CD4-positive, alpha-beta memory T cell (primary cell): ENCODE measurements at regions not wholly inside any gene's neighbourhood (a gene's known extent, or its start where the extent isn't known, plus 50 kb on each side); places are given as distances from the start of the nearest gene placed in this dataset.

ENCODE experiments used
- CTCF ChIA-PET: fragments of 350-600 bp; sonication (Branson Sonifier 250); formaldehyde crosslinking; loops from one replicate; lab custom pipeline; 2021; ENCODE audit warnings: inconsistent platforms; ENCODE audit not compliant: partially characterized antibody; lab: Charles Lee
- POLR2A ChIA-PET: fragments of 350-600 bp; sonication (Branson Sonifier 250); formaldehyde crosslinking; loops from one replicate; lab custom pipeline; 2021; ENCODE audit not compliant: partially characterized antibody; lab: Charles Lee
- DNase-seq, 5 donors: peaks; one replicate each; pipeline versions ENCODE4 v3.0.0 to v3.0.0-alpha.2; 2020 to 2022; ENCODE audit warnings: mixed read lengths in 1 of 5
- H3K27ac ChIP-seq: one replicate; pipeline ENCODE4 v1.7.0; 2013; ENCODE audit warnings: low read depth, low read length
- H3K27me3 ChIP-seq: 2 replicates; pipeline ENCODE4 v1.7.0; 2013; ENCODE audit warnings: mild to moderate bottlenecking, low read length, moderate library complexity; ENCODE audit not compliant: insufficient read depth
- H3K36me3 ChIP-seq: 2 replicates; pipeline ENCODE4 v1.7.0; 2013; ENCODE audit warnings: mild to moderate bottlenecking, low read length, moderate library complexity; ENCODE audit not compliant: insufficient read depth
- H3K4me1 ChIP-seq: 2 replicates; pipeline ENCODE4 v1.7.0; 2013; ENCODE audit warnings: mild to moderate bottlenecking, low read length, moderate library complexity; ENCODE audit not compliant: insufficient read depth
- H3K4me3 ChIP-seq, 2 donors: one replicate each; pipeline ENCODE4 v1.7.0; 2013; ENCODE audit warnings: low read length in 2 of 2, mild to moderate bottlenecking in 1 of 2
- H3K9me3 ChIP-seq, 2 donors: one replicate each; pipeline ENCODE4 v1.7.0; 2013; ENCODE audit warnings: low read length in 2 of 2, control low read depth in 1 of 2; ENCODE audit not compliant: control insufficient read depth in 1 of 2
- H3K27ac Mint-ChIP-seq, 7 donors: one replicate each; pipeline ENCODE4 v1.8.0; 2020 to 2021; ENCODE audit warnings: mixed read lengths in 7 of 7, mild to moderate bottlenecking in 6 of 7, inconsistent platforms in 3 of 7, moderate library complexity in 3 of 7
- H3K27me3 Mint-ChIP-seq, 2 donors: one replicate each; pipeline ENCODE4 v1.8.0; 2020 to 2021; ENCODE audit warnings: mixed read lengths in 2 of 2
- H3K36me3 Mint-ChIP-seq, 2 donors: one replicate each; pipeline ENCODE4 v1.8.0; 2020 to 2021; ENCODE audit warnings: mixed read lengths in 2 of 2, inconsistent platforms in 1 of 2, mild to moderate bottlenecking in 1 of 2
- H3K4me1 Mint-ChIP-seq, 4 donors: one replicate each; pipeline ENCODE4 v1.8.0; 2020 to 2021; ENCODE audit warnings: mixed read lengths in 4 of 4, mild to moderate bottlenecking in 1 of 4
- H3K4me3 Mint-ChIP-seq, 8 donors: one replicate each; pipeline ENCODE4 v1.8.0; 2020 to 2021; ENCODE audit warnings: mixed read lengths in 8 of 8, mild to moderate bottlenecking in 7 of 8, moderate library complexity in 6 of 8, inconsistent platforms in 3 of 8
- H3K9me3 Mint-ChIP-seq, 8 donors: one replicate each; pipeline ENCODE4 v1.8.0; 2020 to 2021; ENCODE audit warnings: mixed read lengths in 8 of 8, mild to moderate bottlenecking in 5 of 8, inconsistent platforms in 3 of 8, moderate library complexity in 1 of 8
- intact Hi-C: fragments of 100-400 bp; cut with micrococcal nuclease; formaldehyde crosslinking; loops from one replicate; pipeline ENCODE4 v1.15.1; 2023

DNA sequence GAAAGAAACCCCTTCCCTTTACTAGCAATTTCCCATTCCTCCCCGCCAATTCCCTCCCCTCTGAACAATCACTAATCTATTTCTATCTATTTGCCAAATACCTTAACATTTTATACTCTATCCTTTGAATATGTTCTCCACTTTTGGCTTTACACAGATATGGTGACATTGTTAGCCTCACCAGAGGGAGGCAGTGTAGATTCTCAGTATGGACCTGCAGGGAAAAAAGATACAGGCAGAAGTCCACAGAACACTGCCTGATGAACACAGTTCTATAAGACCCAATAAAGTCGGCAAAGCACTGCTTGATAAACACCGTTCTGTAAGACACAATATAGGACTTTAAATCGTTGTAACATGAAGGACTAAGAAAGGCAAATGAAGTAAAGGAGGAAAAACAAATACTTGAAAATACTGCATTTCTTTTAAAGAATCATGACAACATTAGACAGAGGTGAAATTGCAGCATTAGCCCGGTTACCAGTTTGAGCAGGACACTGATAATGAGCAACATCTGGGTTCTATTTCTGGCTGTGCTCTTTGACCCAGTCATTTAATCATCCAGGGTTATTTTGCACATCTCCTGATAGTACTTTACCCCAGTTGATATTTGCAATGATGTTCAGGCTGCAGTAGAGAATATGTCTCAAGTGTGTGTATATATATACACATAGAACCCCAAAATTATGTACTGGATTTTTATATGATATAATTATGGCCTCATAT is 296.8 kb downstream of the UTRN start:
- Mint-ChIP-seq H3K36me3 (peaks cover 8 to 27% of the 10 kb centered on the region in 2 donors), H3K9me3 (no peaks in the 10 kb centered on the region), H3K4me1 (peaks cover 25 to 35% (median 31%) of the 10 kb centered on the region in 4 donors), H3K27me3 (no peaks in the 10 kb centered on the region), H3K4me3 (peak overlapping the region in 6 of 8 donors; percentile 0 to 91 (median 76)), H3K27ac (peak overlapping the region; percentile 0 to 72 (median 44))
- Histone ChIP-seq H3K27me3 (no peaks in the 10 kb centered on the region), H3K36me3 (peaks cover 25% of the 10 kb centered on the region), H3K4me1 (peaks cover 27% of the 10 kb centered on the region), H3K9me3 (no peaks in the 10 kb centered on the region), H3K4me3 (no peak overlapping the region), H3K27ac (no peak overlapping the region)
- POLR2A ChIA-PET, result interaction anchor here (0.8 to 1.1 kb wide), 3 partner anchors 15 to 262 kb away, joined by 3 to 4 read pairs (median 3); no protein-coding TSS in a partner anchor
- CTCF ChIA-PET, result interaction anchor here (1.0 to 2.3 kb wide), 10 partner anchors 10 to 1052 kb away, joined by 3 to 7 read pairs (median 6); no protein-coding TSS in a partner anchor
- intact Hi-C loops, result loop anchor here (1.0 to 10.0 kb wide), 5 partner anchors 14 to 1050 kb away; no protein-coding TSS in a partner anchor
- DNase-seq, result peak; percentile 23 to 46 (median 32)

DNA sequence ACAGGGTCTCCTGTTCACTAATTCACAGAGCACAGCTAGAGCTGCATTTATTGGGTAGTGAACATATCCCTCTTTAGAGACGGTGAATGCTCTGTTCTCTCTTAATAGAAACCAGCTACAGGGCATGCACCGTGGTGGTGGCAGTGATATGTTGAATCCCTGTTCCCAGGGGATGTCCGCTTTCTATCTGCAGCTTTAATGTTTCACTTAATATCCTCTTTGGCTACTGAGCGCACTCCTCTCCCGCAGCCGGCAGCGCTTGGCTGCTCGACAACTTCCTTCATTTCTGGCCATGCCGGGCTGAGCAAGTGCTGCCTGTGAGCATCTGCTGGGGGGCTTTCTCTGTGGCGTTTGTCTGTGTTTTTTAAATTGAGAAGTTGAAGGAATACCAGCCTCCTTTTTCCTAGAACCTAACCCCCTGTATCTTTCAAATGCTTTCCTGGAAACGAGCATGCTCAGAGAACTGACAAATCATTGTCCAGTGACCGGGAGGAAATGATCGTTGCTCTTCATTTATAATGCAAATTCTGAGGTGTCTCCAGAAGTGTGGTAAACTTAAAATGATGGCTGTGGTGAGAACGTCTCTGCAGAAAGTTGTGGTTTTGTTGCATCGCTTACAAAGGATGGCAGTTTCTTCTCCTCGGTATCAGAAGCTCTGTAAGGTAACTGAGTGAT is 297.9 kb downstream of the UTRN start:
- Mint-ChIP-seq H3K36me3 (peaks cover 14 to 28% of the 10 kb centered on the region in 2 donors), H3K4me1 (peaks cover 25 to 44% (median 33%) of the 10 kb centered on the region in 4 donors), H3K27ac (peak overlapping the region; percentile 71 to 93 (median 84)), H3K4me3 (peak overlapping the region; percentile 76 to 91 (median 88)), H3K27me3 (no peaks in the 10 kb centered on the region), H3K9me3 (no peaks in the 10 kb centered on the region)
- H3K27me3 ChIP-seq, result no peaks in the 10 kb centered on the region
- H3K4me1 ChIP-seq, result peaks cover 27% of the 10 kb centered on the region
- peak; percentile 57 to 75 (median 66) for DNase-seq
- intact Hi-C loops, result loop anchor here (1.0 to 10.0 kb wide), 6 partner anchors 15 to 1049 kb away; no protein-coding TSS in a partner anchor
- no peak overlapping the region for H3K27ac ChIP-seq
- ChIA-PET CTCF (interaction anchor here (0.8 to 2.3 kb wide), 11 partner anchors 13 to 1051 kb away, joined by 3 to 7 read pairs (median 5); no protein-coding TSS in a partner anchor), POLR2A (interaction anchor here (0.8 to 1.3 kb wide), 4 partner anchors 16 to 261 kb away, joined by 3 to 5 read pairs (median 4); no protein-coding TSS in a partner anchor)
- H3K36me3 ChIP-seq, result peaks cover 19% of the 10 kb centered on the region
- H3K4me3 ChIP-seq, result peak overlapping the region; percentile 7 to 36
- no peaks in the 10 kb centered on the region for H3K9me3 ChIP-seq

GRCh38 chr6:144583614-144583954 is 298.4 kb downstream of the UTRN start:
- peaks cover 25 to 44% (median 33%) of the 10 kb centered on the region in 4 donors for H3K4me1 Mint-ChIP-seq
- no peaks in the 10 kb centered on the region for H3K27me3 Mint-ChIP-seq
- peaks cover 14 to 27% of the 10 kb centered on the region in 2 donors for H3K36me3 Mint-ChIP-seq
- CTCF ChIA-PET, result interaction anchor here (1.4 to 2.1 kb wide), 6 partner anchors 12 to 1050 kb away, joined by 3 to 7 read pairs (median 4); no protein-coding TSS in a partner anchor
- intact Hi-C loops, result loop anchor here (1.0 to 10.0 kb wide), 4 partner anchors 161 to 1049 kb away; no protein-coding TSS in a partner anchor
- no peaks in the 10 kb centered on the region for H3K9me3 ChIP-seq
- H3K4me3 ChIP-seq, result peak overlapping the region in 1 of 2 donors; percentile 36
- no peak for DNase-seq
- POLR2A ChIA-PET, result interaction anchor here (1.3 to 1.4 kb wide), 2 partner anchors 14 to 17 kb away, joined by 4 to 5 read pairs; no protein-coding TSS in a partner anchor
- peak overlapping the region; percentile 71 to 93 (median 84) for H3K27ac Mint-ChIP-seq
- peaks cover 14% of the 10 kb centered on the region for H3K36me3 ChIP-seq
- H3K4me1 ChIP-seq, result peaks cover 27% of the 10 kb centered on the region
- H3K9me3 Mint-ChIP-seq, result no peaks in the 10 kb centered on the region
- peak overlapping the region; percentile 76 to 91 (median 88) for H3K4me3 Mint-ChIP-seq
- no peaks in the 10 kb centered on the region for H3K27me3 ChIP-seq
- no peak overlapping the region for H3K27ac ChIP-seq

DNA sequence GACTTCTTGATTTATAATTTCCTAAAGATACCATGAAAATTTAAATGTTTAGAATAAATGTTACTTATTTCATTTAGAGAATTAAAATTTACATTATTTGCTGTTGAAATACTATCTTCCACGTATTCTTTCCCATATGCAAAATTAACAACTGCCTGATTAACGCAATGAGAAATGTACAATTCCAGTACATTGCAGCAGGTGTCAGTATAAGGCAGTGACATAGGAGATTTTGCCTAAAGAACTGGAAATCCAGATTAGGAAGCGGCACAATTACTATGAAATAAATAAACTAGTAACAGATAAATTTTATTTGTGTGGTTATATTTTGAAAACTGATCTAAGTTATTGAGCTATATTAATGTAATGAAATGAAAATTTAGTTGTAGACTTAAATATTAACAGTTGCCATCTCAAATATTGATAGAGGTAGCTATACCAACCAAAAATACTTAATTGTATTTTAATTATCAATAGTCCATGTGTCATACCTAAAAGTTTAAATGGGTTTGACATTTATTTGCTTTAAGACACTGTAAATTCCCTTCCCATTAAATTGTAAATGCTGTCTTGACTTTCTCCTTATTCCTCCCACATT is 300.2 kb downstream of the UTRN start:
- no peaks in the 10 kb centered on the region for H3K27me3 Mint-ChIP-seq
- Histone ChIP-seq H3K36me3 (peaks cover 1% of the 10 kb centered on the region), H3K4me3 (no peak overlapping the region), H3K27me3 (no peaks in the 10 kb centered on the region), H3K4me1 (peaks cover 27% of the 10 kb centered on the region), H3K9me3 (no peaks in the 10 kb centered on the region), H3K27ac (no peak overlapping the region)
- H3K36me3 Mint-ChIP-seq, result peaks cover 13 to 22% of the 10 kb centered on the region in 2 donors
- CTCF ChIA-PET, result interaction anchor here (0.7 to 1.6 kb wide), 6 partner anchors 11 to 1049 kb away, joined by 3 to 4 read pairs (median 4); no protein-coding TSS in a partner anchor
- POLR2A ChIA-PET, result interaction anchor here (1.4 kb wide), 1 partner anchor 12 kb away, joined by 4 read pairs; no protein-coding TSS in a partner anchor
- no peaks in the 10 kb centered on the region for H3K9me3 Mint-ChIP-seq
- intact Hi-C loops, result loop anchor here (10.0 kb wide), 2 partner anchors 159 to 239 kb away; no protein-coding TSS in a partner anchor
- no peak overlapping the region for H3K4me3 Mint-ChIP-seq
- no peak overlapping the region for H3K27ac Mint-ChIP-seq
- H3K4me1 Mint-ChIP-seq, result peaks cover 25 to 38% (median 28%) of the 10 kb centered on the region in 4 donors
- peak in 3 of 5 donors; percentile 3 to 26 (median 14) for DNase-seq

DNA sequence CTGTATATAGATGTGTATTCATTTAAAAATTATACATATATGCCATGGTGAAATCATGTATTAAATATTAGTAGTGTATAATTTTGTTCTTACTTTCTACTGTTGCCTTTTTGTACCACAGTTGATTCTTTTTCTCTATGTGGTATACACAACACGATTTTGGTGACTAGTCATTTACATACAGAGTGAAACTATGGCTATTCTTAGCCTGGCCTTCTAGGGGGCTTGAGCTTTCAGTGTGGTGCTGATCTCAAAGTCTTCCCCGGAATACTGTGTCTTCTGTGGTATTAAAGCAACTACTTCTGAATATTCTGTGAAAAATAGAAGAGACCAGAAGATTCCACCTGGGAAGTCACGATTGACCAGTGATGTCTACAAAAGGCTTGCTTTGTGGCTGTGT is 301.9 kb downstream of the UTRN start:
- Histone ChIP-seq H3K27ac (no peak overlapping the region), H3K36me3 (no peaks in the 10 kb centered on the region), H3K4me1 (peaks cover 25% of the 10 kb centered on the region), H3K27me3 (no peaks in the 10 kb centered on the region), H3K9me3 (no peaks in the 10 kb centered on the region), H3K4me3 (no peak overlapping the region)
- POLR2A ChIA-PET, result no interaction called here
- Mint-ChIP-seq H3K4me3 (no peak overlapping the region), H3K4me1 (peaks cover 17 to 32% (median 20%) of the 10 kb centered on the region in 4 donors), H3K27me3 (no peaks in the 10 kb centered on the region), H3K36me3 (peaks cover 22 to 25% of the 10 kb centered on the region in 2 donors), H3K27ac (peak overlapping the region in 1 of 7 donors; percentile 30), H3K9me3 (no peaks in the 10 kb centered on the region)
- DNase-seq, result no peak
- intact Hi-C loops, result loop anchor here (10.0 kb wide), 2 partner anchors 158 to 238 kb away; no protein-coding TSS in a partner anchor
- CTCF ChIA-PET, result no interaction called here

DNA sequence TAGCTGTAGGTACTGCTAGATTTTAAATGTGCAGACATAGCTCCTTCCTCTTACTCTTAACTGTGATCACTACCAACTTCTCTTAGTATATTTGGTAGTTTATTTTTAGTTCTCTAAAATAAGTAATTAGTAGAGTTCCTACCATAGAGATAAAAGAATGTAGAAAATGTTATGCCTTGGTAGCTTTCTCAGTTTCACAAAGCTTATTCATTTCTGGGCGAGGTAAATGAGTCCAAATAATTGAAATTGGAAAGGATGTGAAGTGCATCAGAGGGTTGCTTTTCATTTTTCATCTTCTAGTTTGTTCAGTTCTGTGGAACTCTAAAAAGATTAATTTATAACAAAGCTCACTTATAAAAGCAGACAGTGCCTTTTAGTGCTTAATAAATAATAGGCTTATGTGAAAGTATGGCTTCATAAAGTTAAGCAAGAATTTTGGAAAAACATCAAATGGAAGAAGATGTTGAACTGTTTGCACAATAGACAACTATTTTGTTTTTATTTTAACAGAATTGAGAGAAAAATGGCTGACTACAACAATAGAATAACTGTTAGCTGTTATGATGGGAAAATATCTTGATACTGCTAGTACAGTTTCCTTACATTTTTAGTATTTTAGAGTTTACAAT is 303.7 kb downstream of the UTRN start:
- Mint-ChIP-seq H3K27me3 (no peaks in the 10 kb centered on the region), H3K9me3 (no peaks in the 10 kb centered on the region), H3K27ac (peak overlapping the region in 1 of 7 donors; percentile 13), H3K4me1 (peaks cover 5 to 23% (median 9%) of the 10 kb centered on the region in 4 donors), H3K36me3 (peaks cover 31 to 33% of the 10 kb centered on the region in 2 donors), H3K4me3 (no peak overlapping the region)
- Histone ChIP-seq H3K36me3 (peaks cover 4% of the 10 kb centered on the region), H3K27ac (no peak overlapping the region), H3K4me1 (peaks cover 8% of the 10 kb centered on the region), H3K27me3 (no peaks in the 10 kb centered on the region), H3K4me3 (no peak overlapping the region), H3K9me3 (no peaks in the 10 kb centered on the region)
- ChIA-PET CTCF (interaction anchor here (0.6 to 1.2 kb wide), 2 partner anchors 12 to 298 kb away, joined by 4 read pairs; no protein-coding TSS in a partner anchor), POLR2A (no interaction called here)
- no peak for DNase-seq
- intact Hi-C loops, result loop anchor here (10.0 kb wide), 2 partner anchors 156 to 236 kb away; no protein-coding TSS in a partner anchor
